SW480 (cell line): ENCODE measurements at regions not wholly inside any gene's neighbourhood (a gene's known extent, or its start where the extent isn't known, plus 50 kb on each side); places are given as distances from the start of the nearest gene placed in this dataset.
"Not testable (repeated sequence)": the region's sequence is repeated elsewhere in the genome, so short reads cannot be mapped to it uniquely, and the experiment has no call there.

Source experiments
- DNase-seq: peaks from one replicate; pipeline ENCODE4 v3.0.0-alpha.2; 2016; ENCODE audit warnings: low spot score

- peak; percentile 42 for DNase-seq
These were observed 53.9 kb upstream of the HEPH start for GRCh38 chrX:66110112-66110511.

- not testable (repeated sequence) for DNase-seq
These were observed 56.2 kb upstream of the HEPH start for GRCh38 chrX:66107860-66108259.

GRCh38 chrX:66102398-66102797 is 61.6 kb upstream of the HEPH start:
- DNase-seq = not testable (repeated sequence)

GRCh38 chrX:66098162-66098561 is 58.3 kb upstream of the VSIG4 start:
- DNase-seq = no peak

GRCh38 chrX:66096987-66097386 is 57.1 kb upstream of the VSIG4 start:
- DNase-seq = not testable (repeated sequence)

- not testable (repeated sequence) for DNase-seq
These were observed 50.1 kb upstream of the VSIG4 start for GRCh38 chrX:66090004-66090403.
